GM18951 (cell line): ENCODE measurements at regions not wholly inside any gene's neighbourhood (a gene's known extent, or its start where the extent isn't known, plus 50 kb on each side); places are given as distances from the start of the nearest gene placed in this dataset.

Experiments used
- POLR2A ChIP-seq: IDR thresholded peaks from 4 replicates; pipeline ENCODE4 v1.6.1; 2011; ENCODE audit warnings: mild to moderate bottlenecking; ENCODE audit not compliant: insufficient read length, insufficient read depth; ENCODE audit errors: extremely low read depth
- in situ Hi-C: fragments of 300-500 bp; cut with MboI; formaldehyde crosslinking; loops from one replicate; pipeline ENCODE4 v1.12.0; 2022; ENCODE audit warnings: low sequenced_read_pairs, mixed read lengths, inconsistent platforms; ENCODE audit not compliant: unreplicated experiment

DNA sequence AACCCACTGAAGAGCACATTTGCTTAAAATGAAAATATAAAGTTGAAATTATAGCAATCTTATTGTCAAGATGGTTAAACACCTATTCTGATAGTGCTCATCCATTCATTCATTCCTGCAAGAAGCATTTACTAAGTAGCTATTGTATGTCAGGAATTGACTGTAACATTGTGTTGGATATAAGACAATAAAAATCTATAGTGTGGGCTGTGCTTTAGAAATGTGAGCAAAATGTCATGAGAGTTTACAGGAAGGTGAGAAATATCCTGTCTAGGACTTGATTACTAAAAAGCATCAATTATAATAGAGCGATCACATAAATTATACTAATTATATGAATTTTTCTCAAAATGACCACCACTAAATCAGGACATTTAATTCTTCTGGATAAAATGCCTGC, 123.0 kb downstream of the HAO1 start:
- no peak for TF ChIP-seq POLR2A
- in situ Hi-C loops = no loop called here

DNA sequence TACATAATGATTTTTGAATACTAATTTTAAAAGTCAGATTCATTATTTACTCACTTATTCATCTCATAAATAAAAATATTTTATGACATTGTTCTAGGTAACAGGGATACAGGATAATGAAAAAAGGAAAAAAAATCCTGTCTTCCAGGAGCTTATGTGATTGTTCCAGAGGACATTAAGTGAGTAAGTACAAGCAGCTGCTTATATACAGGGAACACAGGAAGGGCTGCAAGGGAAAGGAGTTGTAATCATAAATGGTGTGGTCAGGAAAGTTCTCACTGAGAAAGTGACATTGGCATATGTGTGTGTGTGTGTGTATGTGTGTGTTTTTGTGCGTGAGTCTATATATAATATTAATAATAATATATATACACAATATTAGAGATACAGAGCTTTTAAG, 121.8 kb downstream of the HAO1 start:
- no peak for TF ChIP-seq POLR2A

GRCh38 chr20:7820897-7821296, 119.4 kb downstream of the HAO1 start:
- TF ChIP-seq POLR2A = no peak
- in situ Hi-C loops = no loop called here

More for the DNA sequence above, 121.8 kb downstream of the HAO1 start:
- in situ Hi-C loops = no loop called here

GRCh38 chr20:7822772-7823171, 117.5 kb downstream of the HAO1 start:
- in situ Hi-C loops = no loop called here
- no peak for TF ChIP-seq POLR2A

- TF ChIP-seq POLR2A = no peak
- in situ Hi-C loops = no loop called here
Measured at GRCh38 chr20:7828437-7828836, 111.8 kb downstream of the HAO1 start.

GRCh38 chr20:7829031-7829430, 111.2 kb downstream of the HAO1 start:
- in situ Hi-C loops = no loop called here
- TF ChIP-seq POLR2A = no peak

DNA sequence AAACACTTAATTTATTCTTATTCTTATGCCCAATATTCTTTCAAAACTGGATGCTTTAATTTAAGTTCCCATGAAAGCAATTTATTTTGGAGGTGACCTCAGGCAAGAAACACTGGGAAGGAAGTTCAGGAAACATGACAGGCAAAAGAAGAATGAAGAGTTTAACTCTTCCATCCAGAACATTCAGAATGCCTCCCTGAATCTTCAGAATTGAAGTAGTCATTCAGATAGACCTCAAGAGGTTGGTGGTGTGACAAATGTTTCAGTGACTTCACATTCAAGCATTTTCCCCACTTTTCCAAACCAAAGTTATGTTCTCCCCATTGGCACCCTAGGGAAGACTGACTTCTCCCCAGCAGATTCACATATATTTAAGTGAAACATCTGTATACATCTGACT, 110.5 kb downstream of the HAO1 start:
- no peak for TF ChIP-seq POLR2A
- in situ Hi-C loops = no loop called here
